ENCODE measurements at regions not wholly inside any gene's neighbourhood (a gene's known extent, or its start where the extent isn't known, plus 50 kb on each side); places are given as distances from the start of the nearest gene placed in this dataset.
A peak's percentile ranks its signal among the peaks of the same experiment; 100 is the strongest.

DNA sequence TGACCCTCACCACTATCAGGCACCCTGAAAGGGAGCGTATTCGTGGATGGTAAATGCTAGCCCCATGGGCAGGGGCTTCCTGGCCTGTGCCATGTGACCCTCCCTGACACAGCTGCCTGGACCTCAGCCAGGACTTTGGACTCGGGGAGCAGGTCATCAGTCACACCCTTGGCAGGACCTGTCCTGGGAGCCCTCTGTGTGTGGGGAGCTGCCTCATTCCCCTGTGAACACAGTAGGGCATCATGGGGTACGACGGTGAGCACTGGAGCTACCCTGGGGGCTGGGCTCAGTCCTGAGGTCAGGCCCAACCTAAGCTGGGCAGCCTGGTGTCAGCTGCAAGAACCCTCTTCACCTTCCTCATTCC, 129.3 kb upstream of the FAM20C start:
- Histone ChIP-seq H3K4me3 (ENCODE audit: low read length) (no peak overlapping the region), H4K20me1 (ENCODE audit: insufficient read depth) (no peaks in the 10 kb centered on the region), H2AFZ (ENCODE audit: low read depth, low read length) (no peak overlapping the region), H3K27ac (ENCODE audit: low read length) (no peak overlapping the region), H3K36me3 (ENCODE audit: insufficient read depth, low read length) (no peaks in the 10 kb centered on the region), H3K27me3 (ENCODE audit: insufficient read depth, low read depth, low read length) (no peaks in the 10 kb centered on the region), H3K9ac (ENCODE audit: low read length) (no peak overlapping the region), H3K4me2 (ENCODE audit: low read length) (no peak overlapping the region), H3K9me2 (ENCODE audit: insufficient read depth, low read length) (no peaks in the 10 kb centered on the region), H3K79me2 (replicated peaks; ENCODE audit: insufficient read depth, low read length) (no peaks in the 10 kb centered on the region), H3F3A (ENCODE audit: insufficient read depth, low read length, poor library complexity, severe bottlenecking) (no peaks in the 10 kb centered on the region), H3K9me3 (ENCODE audit: low read length) (no peaks in the 10 kb centered on the region)
- no peak for TF ChIP-seq EP300 (conservative IDR thresholded peaks at IDR 0.05; ENCODE audit: poor library complexity, severe bottlenecking)
- TF ChIP-seq, protein P1, sequence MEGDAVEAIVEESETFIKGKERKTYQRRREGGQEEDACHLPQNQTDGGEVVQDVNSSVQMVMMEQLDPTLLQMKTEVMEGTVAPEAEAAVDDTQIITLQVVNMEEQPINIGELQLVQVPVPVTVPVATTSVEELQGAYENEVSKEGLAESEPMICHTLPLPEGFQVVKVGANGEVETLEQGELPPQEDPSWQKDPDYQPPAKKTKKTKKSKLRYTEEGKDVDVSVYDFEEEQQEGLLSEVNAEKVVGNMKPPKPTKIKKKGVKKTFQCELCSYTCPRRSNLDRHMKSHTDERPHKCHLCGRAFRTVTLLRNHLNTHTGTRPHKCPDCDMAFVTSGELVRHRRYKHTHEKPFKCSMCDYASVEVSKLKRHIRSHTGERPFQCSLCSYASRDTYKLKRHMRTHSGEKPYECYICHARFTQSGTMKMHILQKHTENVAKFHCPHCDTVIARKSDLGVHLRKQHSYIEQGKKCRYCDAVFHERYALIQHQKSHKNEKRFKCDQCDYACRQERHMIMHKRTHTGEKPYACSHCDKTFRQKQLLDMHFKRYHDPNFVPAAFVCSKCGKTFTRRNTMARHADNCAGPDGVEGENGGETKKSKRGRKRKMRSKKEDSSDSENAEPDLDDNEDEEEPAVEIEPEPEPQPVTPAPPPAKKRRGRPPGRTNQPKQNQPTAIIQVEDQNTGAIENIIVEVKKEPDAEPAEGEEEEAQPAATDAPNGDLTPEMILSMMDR (IDR thresholded peaks at IDR 0.05; ENCODE audit: poor library complexity, severe bottlenecking) = no peak
- TF ChIP-seq POLR2AphosphoS5 (IDR thresholded peaks at IDR 0.05) = no peak
- TF ChIP-seq EZH2 (IDR thresholded peaks at IDR 0.05; ENCODE audit: borderline replicate concordance, insufficient read depth, low read length, poor library complexity, severe bottlenecking) = no peak
- no peak for TF ChIP-seq SMC3 (conservative IDR thresholded peaks at IDR 0.05; ENCODE audit: poor library complexity)
- TF ChIP-seq RAD21 (conservative IDR thresholded peaks at IDR 0.05) = no peak
- no peak for TF ChIP-seq MXI1 (conservative IDR thresholded peaks at IDR 0.05; ENCODE audit: poor library complexity, severe bottlenecking)
- TF ChIP-seq, protein P2, sequence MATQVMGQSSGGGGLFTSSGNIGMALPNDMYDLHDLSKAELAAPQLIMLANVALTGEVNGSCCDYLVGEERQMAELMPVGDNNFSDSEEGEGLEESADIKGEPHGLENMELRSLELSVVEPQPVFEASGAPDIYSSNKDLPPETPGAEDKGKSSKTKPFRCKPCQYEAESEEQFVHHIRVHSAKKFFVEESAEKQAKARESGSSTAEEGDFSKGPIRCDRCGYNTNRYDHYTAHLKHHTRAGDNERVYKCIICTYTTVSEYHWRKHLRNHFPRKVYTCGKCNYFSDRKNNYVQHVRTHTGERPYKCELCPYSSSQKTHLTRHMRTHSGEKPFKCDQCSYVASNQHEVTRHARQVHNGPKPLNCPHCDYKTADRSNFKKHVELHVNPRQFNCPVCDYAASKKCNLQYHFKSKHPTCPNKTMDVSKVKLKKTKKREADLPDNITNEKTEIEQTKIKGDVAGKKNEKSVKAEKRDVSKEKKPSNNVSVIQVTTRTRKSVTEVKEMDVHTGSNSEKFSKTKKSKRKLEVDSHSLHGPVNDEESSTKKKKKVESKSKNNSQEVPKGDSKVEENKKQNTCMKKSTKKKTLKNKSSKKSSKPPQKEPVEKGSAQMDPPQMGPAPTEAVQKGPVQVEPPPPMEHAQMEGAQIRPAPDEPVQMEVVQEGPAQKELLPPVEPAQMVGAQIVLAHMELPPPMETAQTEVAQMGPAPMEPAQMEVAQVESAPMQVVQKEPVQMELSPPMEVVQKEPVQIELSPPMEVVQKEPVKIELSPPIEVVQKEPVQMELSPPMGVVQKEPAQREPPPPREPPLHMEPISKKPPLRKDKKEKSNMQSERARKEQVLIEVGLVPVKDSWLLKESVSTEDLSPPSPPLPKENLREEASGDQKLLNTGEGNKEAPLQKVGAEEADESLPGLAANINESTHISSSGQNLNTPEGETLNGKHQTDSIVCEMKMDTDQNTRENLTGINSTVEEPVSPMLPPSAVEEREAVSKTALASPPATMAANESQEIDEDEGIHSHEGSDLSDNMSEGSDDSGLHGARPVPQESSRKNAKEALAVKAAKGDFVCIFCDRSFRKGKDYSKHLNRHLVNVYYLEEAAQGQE (IDR thresholded peaks at IDR 0.05; ENCODE audit: borderline replicate concordance) = no peak
- no peak for TF ChIP-seq TAF1 (IDR thresholded peaks at IDR 0.05; ENCODE audit: low read depth)

DNA sequence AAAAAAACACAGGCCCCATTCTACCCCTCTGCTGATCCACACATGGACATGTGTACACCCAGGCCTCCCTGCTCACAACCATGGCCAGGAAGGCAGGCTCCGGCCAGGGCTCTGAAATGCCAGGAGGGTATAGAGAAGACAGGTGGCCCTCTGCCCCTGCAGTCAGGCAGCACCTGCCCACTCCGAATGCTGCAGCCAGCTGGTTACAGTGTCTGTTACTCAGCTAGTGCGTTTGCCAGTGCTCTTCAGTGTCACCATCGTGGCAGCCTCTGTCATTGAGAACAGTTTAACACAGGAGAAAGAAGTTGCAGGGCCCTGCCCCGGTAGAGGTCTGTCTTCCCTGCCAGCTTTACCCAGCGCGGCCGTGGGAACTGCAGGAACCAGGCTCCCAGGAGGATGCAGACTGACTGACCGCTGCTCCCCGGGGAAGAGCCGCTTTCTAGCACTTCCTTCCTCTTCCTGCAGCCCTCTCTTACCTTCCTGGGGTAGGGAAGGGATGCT, 128.8 kb upstream of the FAM20C start:
- Histone ChIP-seq H3K4me3 (ENCODE audit: low read length) (no peak overlapping the region), H3F3A (ENCODE audit: insufficient read depth, low read length, poor library complexity, severe bottlenecking) (no peaks in the 10 kb centered on the region), H3K9ac (ENCODE audit: low read length) (peak overlapping the region; percentile 0), H3K9me3 (ENCODE audit: low read length) (no peaks in the 10 kb centered on the region), H3K9me2 (ENCODE audit: insufficient read depth, low read length) (no peaks in the 10 kb centered on the region), H2AFZ (ENCODE audit: low read depth, low read length) (no peak overlapping the region), H3K36me3 (ENCODE audit: insufficient read depth, low read length) (no peaks in the 10 kb centered on the region), H3K79me2 (replicated peaks; ENCODE audit: insufficient read depth, low read length) (no peaks in the 10 kb centered on the region), H3K27me3 (ENCODE audit: insufficient read depth, low read depth, low read length) (no peaks in the 10 kb centered on the region), H4K20me1 (ENCODE audit: insufficient read depth) (no peaks in the 10 kb centered on the region), H3K27ac (ENCODE audit: low read length) (no peak overlapping the region), H3K4me2 (ENCODE audit: low read length) (no peak overlapping the region)
- TF ChIP-seq, protein P2 (IDR thresholded peaks at IDR 0.05; ENCODE audit: borderline replicate concordance) = no peak
- TF ChIP-seq TAF1 (IDR thresholded peaks at IDR 0.05; ENCODE audit: low read depth) (no peak), EZH2 (IDR thresholded peaks at IDR 0.05; ENCODE audit: borderline replicate concordance, insufficient read depth, low read length, poor library complexity, severe bottlenecking) (no peak), MXI1 (conservative IDR thresholded peaks at IDR 0.05; ENCODE audit: poor library complexity, severe bottlenecking) (no peak)

Measured in neural cell (in vitro differentiated cells).